SJSA1 (cell line): ENCODE measurements at regions not wholly inside any gene's neighbourhood (a gene's known extent, or its start where the extent isn't known, plus 50 kb on each side); places are given as distances from the start of the nearest gene placed in this dataset.
"Not testable (repeated sequence)": the region's sequence is repeated elsewhere in the genome, so short reads cannot be mapped to it uniquely, and the experiment has no call there.

Source experiments
- DNase-seq, 2 experiments: peaks; one replicate each; pipeline ENCODE4 v3.0.0-alpha.2; 2015 to 2020; ENCODE audit warnings: low spot score in 2 of 2, low read depth in 1 of 2
- H3K27ac ChIP-seq: fragments of 250-450 bp; sonication (Bioruptor Pico); 2 replicates; pipeline ENCODE4 v1.5.1; 2020; ENCODE audit warnings: mild to moderate bottlenecking, moderate library complexity
- H3K27me3 ChIP-seq: fragments of 250-450 bp; sonication (Bioruptor Pico); replicated peaks from 2 replicates; pipeline ENCODE4 v1.5.1; 2020; ENCODE audit warnings: mild to moderate bottlenecking, moderate library complexity
- H3K36me3 ChIP-seq: fragments of 250-450 bp; sonication (Bioruptor Pico); 2 replicates; pipeline ENCODE4 v1.5.1; 2020; ENCODE audit warnings: mild to moderate bottlenecking
- H3K4me1 ChIP-seq: fragments of 250-450 bp; sonication (Bioruptor Pico); replicated peaks from 2 replicates; pipeline ENCODE4 v1.6.1; 2021; ENCODE audit warnings: mild to moderate bottlenecking
- H3K4me3 ChIP-seq: fragments of 250-450 bp; sonication (Bioruptor Pico); 2 replicates; pipeline ENCODE4 v1.5.1; 2020; ENCODE audit warnings: mild to moderate bottlenecking
- H3K9me3 ChIP-seq: fragments of 250-450 bp; sonication (Bioruptor Pico); replicated peaks from 2 replicates; pipeline ENCODE4 v1.5.1; 2020; ENCODE audit warnings: mild to moderate bottlenecking

GRCh38 chr14:105998597-105998996 is 472.2 kb downstream of the TMEM121 start:
- not testable (repeated sequence) for H3K36me3 ChIP-seq, H3K4me1 ChIP-seq, H3K9me3 ChIP-seq, H3K27me3 ChIP-seq, H3K27ac ChIP-seq, DNase-seq, H3K4me3 ChIP-seq

- H3K36me3 ChIP-seq: no peaks in the 10 kb centered on the region
- no peaks in the 10 kb centered on the region for H3K4me1 ChIP-seq
- no peak overlapping the region for H3K4me3 ChIP-seq
- no peak overlapping the region for H3K27ac ChIP-seq
- DNase-seq: no peak
- no peaks in the 10 kb centered on the region for H3K27me3 ChIP-seq
- H3K9me3 ChIP-seq: no peaks in the 10 kb centered on the region
These were observed 473.1 kb downstream of the TMEM121 start for GRCh38 chr14:105999361-106000028.

GRCh38 chr14:106000029-106000511 is 473.7 kb downstream of the TMEM121 start:
- not testable (repeated sequence) for DNase-seq, H3K9me3 ChIP-seq, H3K4me3 ChIP-seq

GRCh38 chr14:106001277-106001676 is 474.9 kb downstream of the TMEM121 start:
- not testable (repeated sequence) for H3K27ac ChIP-seq, DNase-seq, H3K36me3 ChIP-seq, H3K4me3 ChIP-seq, H3K27me3 ChIP-seq, H3K4me1 ChIP-seq, H3K9me3 ChIP-seq

More at GRCh38 chr14:106000029-106000511, 473.7 kb downstream of the TMEM121 start:
- not testable (repeated sequence) for H3K4me1 ChIP-seq, H3K36me3 ChIP-seq, H3K27me3 ChIP-seq, H3K27ac ChIP-seq

GRCh38 chr14:106003351-106003750 is 477.0 kb downstream of the TMEM121 start:
- Histone ChIP-seq H3K9me3 (no peaks in the 10 kb centered on the region), H3K27ac (no peak overlapping the region), H3K4me3 (no peak overlapping the region), H3K27me3 (no peaks in the 10 kb centered on the region), H3K36me3 (no peaks in the 10 kb centered on the region), H3K4me1 (no peaks in the 10 kb centered on the region)
- no peak for DNase-seq

- not testable (repeated sequence) for H3K9me3 ChIP-seq, H3K27ac ChIP-seq, DNase-seq, H3K4me3 ChIP-seq, H3K27me3 ChIP-seq, H3K36me3 ChIP-seq, H3K4me1 ChIP-seq
These were observed 478.8 kb downstream of the TMEM121 start for GRCh38 chr14:106004937-106005795.

GRCh38 chr14:106006043-106006442 is 479.7 kb downstream of the TMEM121 start:
- not testable (repeated sequence) for H3K27ac ChIP-seq, H3K4me1 ChIP-seq, H3K27me3 ChIP-seq, DNase-seq, H3K4me3 ChIP-seq, H3K36me3 ChIP-seq, H3K9me3 ChIP-seq

- H3K27me3 ChIP-seq: not testable (repeated sequence)
These were observed 480.3 kb downstream of the TMEM121 start for GRCh38 chr14:106006716-106007115.

GRCh38 chr14:106010783-106011182 is 484.4 kb downstream of the TMEM121 start:
- Histone ChIP-seq H3K4me3 (no peak overlapping the region), H3K36me3 (no peaks in the 10 kb centered on the region), H3K27ac (no peak overlapping the region), H3K27me3 (no peaks in the 10 kb centered on the region), H3K9me3 (no peaks in the 10 kb centered on the region), H3K4me1 (no peaks in the 10 kb centered on the region)
- DNase-seq: no peak

More at GRCh38 chr14:106006716-106007115, 480.3 kb downstream of the TMEM121 start:
- H3K9me3 ChIP-seq, DNase-seq, H3K27ac ChIP-seq, H3K4me1 ChIP-seq, H3K36me3 ChIP-seq, H3K4me3 ChIP-seq: not testable (repeated sequence)

GRCh38 chr14:106011631-106012360 is 485.4 kb downstream of the TMEM121 start:
- H3K27me3 ChIP-seq, H3K4me1 ChIP-seq, H3K4me3 ChIP-seq, H3K36me3 ChIP-seq, DNase-seq, H3K27ac ChIP-seq, H3K9me3 ChIP-seq: not testable (repeated sequence)

GRCh38 chr14:106012361-106012725 is 486.0 kb downstream of the TMEM121 start:
- not testable (repeated sequence) for H3K9me3 ChIP-seq, DNase-seq, H3K36me3 ChIP-seq, H3K4me3 ChIP-seq, H3K27me3 ChIP-seq, H3K27ac ChIP-seq, H3K4me1 ChIP-seq

- H3K4me1 ChIP-seq: no peaks in the 10 kb centered on the region
- H3K9me3 ChIP-seq: no peaks in the 10 kb centered on the region
- H3K27me3 ChIP-seq: no peaks in the 10 kb centered on the region
- H3K27ac ChIP-seq: no peak overlapping the region
- no peak overlapping the region for H3K4me3 ChIP-seq
- DNase-seq: no peak
- no peaks in the 10 kb centered on the region for H3K36me3 ChIP-seq
These were observed 487.5 kb downstream of the TMEM121 start for GRCh38 chr14:106013879-106014376.

GRCh38 chr14:106017952-106018351 is 491.6 kb downstream of the TMEM121 start:
- not testable (repeated sequence) for H3K36me3 ChIP-seq, DNase-seq, H3K4me1 ChIP-seq, H3K4me3 ChIP-seq, H3K27me3 ChIP-seq, H3K9me3 ChIP-seq, H3K27ac ChIP-seq

- Histone ChIP-seq H3K4me3 (no peak overlapping the region), H3K4me1 (no peaks in the 10 kb centered on the region), H3K27me3 (no peaks in the 10 kb centered on the region), H3K27ac (no peak overlapping the region), H3K36me3 (no peaks in the 10 kb centered on the region), H3K9me3 (no peaks in the 10 kb centered on the region)
- no peak for DNase-seq
These were observed 495.4 kb downstream of the TMEM121 start for GRCh38 chr14:106021832-106022231.
